ENCODE measurements at regions not wholly inside any gene's neighbourhood (a gene's known extent, or its start where the extent isn't known, plus 50 kb on each side); places are given as distances from the start of the nearest gene placed in this dataset.

DNA sequence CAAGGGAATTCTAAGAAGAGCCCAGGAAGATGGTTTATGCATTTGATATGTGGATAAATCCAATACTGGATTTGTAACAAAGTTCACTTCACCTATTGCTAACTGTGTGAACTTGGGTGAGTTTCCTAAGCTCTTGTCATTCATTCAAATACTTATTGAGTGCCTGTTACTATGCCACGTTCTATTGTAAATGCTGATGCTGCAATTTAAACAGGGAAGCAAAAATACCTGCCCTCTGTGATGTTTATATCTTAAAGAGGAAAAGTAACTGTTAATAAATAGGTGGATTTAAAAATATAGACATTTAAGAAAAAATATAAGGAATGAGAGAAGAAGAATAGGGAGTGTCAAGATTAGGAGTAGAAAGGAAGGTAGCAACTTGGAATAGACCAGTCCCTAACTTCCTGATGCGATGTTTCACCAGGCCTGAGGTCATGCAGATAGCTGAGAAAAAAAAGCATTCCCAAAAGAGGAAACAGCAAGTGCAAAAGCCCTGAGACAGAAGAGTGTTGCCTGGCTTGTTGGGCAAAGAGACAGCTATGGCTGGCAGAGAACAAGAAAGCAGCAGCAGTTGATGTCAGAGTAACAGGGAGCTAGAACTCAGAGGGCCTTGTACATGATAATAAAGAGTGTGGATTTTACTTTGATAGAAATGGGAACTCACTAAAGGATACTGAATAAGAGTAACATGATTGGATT lies 54.3 kb upstream of the TCF21 start:
- Histone ChIP-seq H4K8ac (ENCODE audit: low read depth, low read length) (no peak overlapping the region), H3K4me2 (ENCODE audit: low read length) (no peak overlapping the region), H3K4me1 (ENCODE audit: control insufficient read depth in 1 of 2, insufficient read depth in 2 of 2, low read length in 2 of 2) (no peaks in the 10 kb centered on the region), H3K79me2 (ENCODE audit: control insufficient read depth, insufficient read depth, low read length, poor library complexity) (peaks cover 2% of the 10 kb centered on the region), H2BK12ac (ENCODE audit: low read length) (no peak overlapping the region), H2BK120ac (ENCODE audit: insufficient read depth, low read length, poor library complexity) (no peak overlapping the region), H3K14ac (ENCODE audit: low read length) (no peak overlapping the region), H3K4ac (ENCODE audit: low read depth, low read length) (no peak overlapping the region), H2BK5ac (ENCODE audit: low read depth, low read length, poor library complexity) (no peak overlapping the region), H3K9me3 (ENCODE audit: insufficient read depth, low read depth, low read length) (no peaks in the 10 kb centered on the region), H3K4me3 (ENCODE audit: low read depth, low read length) (no peak overlapping the region), H3K36me3 (ENCODE audit: control insufficient read depth in 1 of 2, insufficient read depth in 2 of 2, low read length in 2 of 2) (no peaks in the 10 kb centered on the region), H3K18ac (ENCODE audit: low read length) (no peak overlapping the region), H2AK5ac (ENCODE audit: low read length) (no peak overlapping the region), H3K9ac (ENCODE audit: low read length) (no peak overlapping the region), H2AFZ (ENCODE audit: insufficient read depth, low read length, poor library complexity) (no peak overlapping the region), H3K27ac (ENCODE audit: low read depth, low read length) (no peak overlapping the region), H4K12ac (ENCODE audit: low read depth, low read length) (no peak overlapping the region), H4K91ac (ENCODE audit: low read depth, low read length) (no peak overlapping the region), H3K79me1 (ENCODE audit: low read length) (peaks cover 2% of the 10 kb centered on the region), H3K27me3 (ENCODE audit: insufficient read depth, low read length) (no peaks in the 10 kb centered on the region), H3K23ac (ENCODE audit: low read length) (no peak overlapping the region)
- DNase-seq: no peak
- whole genome bisulfite sequencing (ENCODE audit: extremely low coverage, insufficient coverage, insufficient read length): no CpG with 5 or more reads among the region's 2 CpGs

DNA sequence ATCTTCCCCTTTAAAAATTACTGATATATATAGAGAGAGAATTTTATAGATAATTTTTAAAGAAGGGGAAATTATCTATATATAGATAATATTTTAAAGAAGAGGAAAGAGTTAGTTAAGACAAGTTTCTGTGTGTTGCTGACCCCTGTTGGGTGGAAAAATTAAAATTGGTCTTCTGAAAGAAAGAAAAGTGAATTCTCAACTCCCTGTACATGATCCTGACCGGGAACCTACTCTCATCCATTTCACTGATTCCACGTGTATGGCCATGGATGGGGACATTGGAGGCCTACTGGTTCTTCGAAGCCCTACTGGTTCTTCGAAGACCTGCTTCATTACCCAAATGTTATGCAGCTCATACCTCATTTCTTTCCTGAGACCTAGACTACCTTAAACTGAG lies 53.0 kb upstream of the TCF21 start:
- no peak overlapping the region for H4K91ac ChIP-seq (ENCODE audit: low read depth, low read length)
- no peak for DNase-seq
- H3K27me3 ChIP-seq (ENCODE audit: insufficient read depth, low read length): no peaks in the 10 kb centered on the region
- H2AFZ ChIP-seq (ENCODE audit: insufficient read depth, low read length, poor library complexity): no peak overlapping the region
- no peak overlapping the region for H3K9ac ChIP-seq (ENCODE audit: low read length)
- no peak overlapping the region for H3K23ac ChIP-seq (ENCODE audit: low read length)
- no peak overlapping the region for H3K14ac ChIP-seq (ENCODE audit: low read length)
- H4K12ac ChIP-seq (ENCODE audit: low read depth, low read length): no peak overlapping the region
- no peak overlapping the region for H2BK120ac ChIP-seq (ENCODE audit: insufficient read depth, low read length, poor library complexity)
- no peak overlapping the region for H3K18ac ChIP-seq (ENCODE audit: low read length)
- H3K27ac ChIP-seq (ENCODE audit: low read depth, low read length): no peak overlapping the region
- H3K79me1 ChIP-seq (ENCODE audit: low read length): peaks cover 2% of the 10 kb centered on the region
- no peaks in the 10 kb centered on the region for H3K9me3 ChIP-seq (ENCODE audit: insufficient read depth, low read depth, low read length)
- no peaks in the 10 kb centered on the region for H3K36me3 ChIP-seq (ENCODE audit: control insufficient read depth in 1 of 2, insufficient read depth in 2 of 2, low read length in 2 of 2)
- no CpG with 5 or more reads among the region's 4 CpGs for WGBS (ENCODE audit: extremely low coverage, insufficient coverage, insufficient read length)
- no peak overlapping the region for H3K4ac ChIP-seq (ENCODE audit: low read depth, low read length)
- no peak overlapping the region for H3K4me3 ChIP-seq (ENCODE audit: low read depth, low read length)
- H3K4me2 ChIP-seq (ENCODE audit: low read length): no peak overlapping the region
- no peak overlapping the region for H2BK12ac ChIP-seq (ENCODE audit: low read length)
- peaks cover 2% of the 10 kb centered on the region for H3K79me2 ChIP-seq (ENCODE audit: control insufficient read depth, insufficient read depth, low read length, poor library complexity)
- no peaks in the 10 kb centered on the region for H3K4me1 ChIP-seq (ENCODE audit: control insufficient read depth in 1 of 2, insufficient read depth in 2 of 2, low read length in 2 of 2)
- H2AK5ac ChIP-seq (ENCODE audit: low read length): no peak overlapping the region
- no peak overlapping the region for H4K8ac ChIP-seq (ENCODE audit: low read depth, low read length)
- no peak overlapping the region for H2BK5ac ChIP-seq (ENCODE audit: low read depth, low read length, poor library complexity)

DNA sequence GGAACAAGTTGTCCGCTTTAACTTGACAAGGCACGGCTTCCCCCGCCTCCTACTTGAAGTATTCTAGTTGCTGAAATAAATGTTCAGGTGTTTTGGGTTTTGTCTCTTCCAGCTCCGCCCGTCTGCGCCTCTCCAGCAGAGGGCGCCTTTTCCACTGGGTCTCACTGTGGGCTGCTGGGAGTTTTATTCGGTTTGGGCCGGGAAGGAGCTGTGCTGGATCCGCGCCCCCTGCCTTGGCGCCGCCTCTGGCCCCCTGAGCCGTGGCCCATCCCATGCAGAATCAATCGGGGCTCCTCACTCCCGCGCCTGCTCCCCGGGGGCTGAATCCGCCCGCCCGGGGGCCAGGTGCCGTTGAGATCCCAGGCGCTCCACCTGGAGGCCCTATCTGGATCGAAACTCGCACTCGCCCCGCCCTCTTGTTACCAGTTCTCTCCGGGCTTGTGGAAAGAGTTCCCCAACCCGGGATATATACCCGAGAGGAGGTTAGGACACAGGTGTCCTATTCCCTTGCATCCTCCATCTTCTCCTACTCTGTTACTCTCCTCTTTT lies 51.0 kb upstream of the TCF21 start:
- H3K18ac ChIP-seq (ENCODE audit: low read length): peak overlapping the region; percentile 80
- H3K4me3 ChIP-seq (ENCODE audit: low read depth, low read length): peak overlapping the region; percentile 74
- H3K9me3 ChIP-seq (ENCODE audit: insufficient read depth, low read depth, low read length): no peaks in the 10 kb centered on the region
- peak overlapping the region; percentile 85 for H4K91ac ChIP-seq (ENCODE audit: low read depth, low read length)
- no peak overlapping the region for H2AK5ac ChIP-seq (ENCODE audit: low read length)
- peak overlapping the region; percentile 96 for H2BK120ac ChIP-seq (ENCODE audit: insufficient read depth, low read length, poor library complexity)
- peaks cover 2% of the 10 kb centered on the region for H3K79me2 ChIP-seq (ENCODE audit: control insufficient read depth, insufficient read depth, low read length, poor library complexity)
- peak overlapping the region; percentile 70 for H3K4ac ChIP-seq (ENCODE audit: low read depth, low read length)
- peak overlapping the region; percentile 85 for H2BK12ac ChIP-seq (ENCODE audit: low read length)
- DNase-seq: peak; percentile 31 to 69
- H2AFZ ChIP-seq (ENCODE audit: insufficient read depth, low read length, poor library complexity): peak overlapping the region; percentile 97
- H3K23ac ChIP-seq (ENCODE audit: low read length): no peak overlapping the region
- H3K27ac ChIP-seq (ENCODE audit: low read depth, low read length): no peak overlapping the region
- peak overlapping the region; percentile 99 for H4K8ac ChIP-seq (ENCODE audit: low read depth, low read length)
- H3K4me2 ChIP-seq (ENCODE audit: low read length): peak overlapping the region; percentile 78
- H3K9ac ChIP-seq (ENCODE audit: low read length): peak overlapping the region; percentile 70
- no peaks in the 10 kb centered on the region for H3K4me1 ChIP-seq (ENCODE audit: control insufficient read depth in 1 of 2, insufficient read depth in 2 of 2, low read length in 2 of 2)
- peak overlapping the region; percentile 52 for H2BK5ac ChIP-seq (ENCODE audit: low read depth, low read length, poor library complexity)
- H3K36me3 ChIP-seq (ENCODE audit: control insufficient read depth in 1 of 2, insufficient read depth in 2 of 2, low read length in 2 of 2): no peaks in the 10 kb centered on the region
- peak overlapping the region; percentile 99 for H4K12ac ChIP-seq (ENCODE audit: low read depth, low read length)
- H3K79me1 ChIP-seq (ENCODE audit: low read length): peaks cover 2% of the 10 kb centered on the region
- WGBS (ENCODE audit: extremely low coverage, insufficient coverage, insufficient read length): no CpG with 5 or more reads among the region's 30 CpGs
- no peaks in the 10 kb centered on the region for H3K27me3 ChIP-seq (ENCODE audit: insufficient read depth, low read length)
- peak overlapping the region; percentile 89 for H3K14ac ChIP-seq (ENCODE audit: low read length)
